Dendritic cell treated with granulocyte-macrophage colony-stimulating factor and Interleukin-4, amounts not matched to agents 40 ng/mL and 50 ng/mL, for 4 days (primary cell): ENCODE measurements at regions not wholly inside any gene's neighbourhood (a gene's known extent, or its start where the extent isn't known, plus 50 kb on each side); places are given as distances from the start of the nearest gene placed in this dataset.

ENCODE experiments used
- H3K27ac Mint-ChIP-seq: one replicate; pipeline ENCODE4 v1.8.0; 2022; ENCODE audit warnings: mild to moderate bottlenecking, mixed read lengths
- H3K27me3 Mint-ChIP-seq: one replicate; pipeline ENCODE4 v1.8.0; 2022; ENCODE audit warnings: mild to moderate bottlenecking, mixed read lengths
- H3K36me3 Mint-ChIP-seq: one replicate; pipeline ENCODE4 v1.8.0; 2022; ENCODE audit warnings: low read depth, mixed read lengths
- H3K4me1 Mint-ChIP-seq: one replicate; pipeline ENCODE4 v1.8.0; 2022; ENCODE audit warnings: low read depth, mixed read lengths
- H3K4me3 Mint-ChIP-seq: one replicate; pipeline ENCODE4 v1.8.0; 2022; ENCODE audit warnings: mild to moderate bottlenecking, moderate library complexity, mixed read lengths
- H3K9me3 Mint-ChIP-seq: one replicate; pipeline ENCODE4 v1.8.0; 2022; ENCODE audit warnings: mixed read lengths
- intact Hi-C: fragments of 100-400 bp; cut with micrococcal nuclease; formaldehyde crosslinking; loops from one replicate; pipeline ENCODE4 v1.15.0; 2022

DNA sequence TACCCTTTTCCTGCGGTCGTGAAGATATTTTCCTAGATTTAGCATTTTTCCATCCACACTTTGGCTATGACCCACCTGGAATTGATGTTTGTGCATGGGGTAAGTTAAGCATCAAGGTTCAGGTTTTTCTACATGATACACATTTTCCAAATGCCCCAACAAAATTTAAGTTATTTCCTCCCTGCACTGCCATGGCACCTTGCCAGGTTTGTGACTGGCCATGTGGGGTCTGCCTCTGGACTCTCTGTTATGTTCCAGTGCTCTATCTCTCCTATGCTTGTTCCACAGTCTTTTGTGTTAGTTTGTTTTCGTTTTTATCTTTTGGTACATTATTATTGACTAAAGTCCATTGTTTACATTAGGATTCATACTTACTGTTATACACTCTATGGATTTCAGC is 934.3 kb downstream of the TBC1D22A start:
- H3K27ac Mint-ChIP-seq: no peak overlapping the region
- H3K27me3 Mint-ChIP-seq: no peaks in the 10 kb centered on the region
- no peaks in the 10 kb centered on the region for H3K9me3 Mint-ChIP-seq
- no peaks in the 10 kb centered on the region for H3K4me1 Mint-ChIP-seq
- H3K4me3 Mint-ChIP-seq: no peak overlapping the region
- intact Hi-C loops: no loop called here
- H3K36me3 Mint-ChIP-seq: no peaks in the 10 kb centered on the region

DNA sequence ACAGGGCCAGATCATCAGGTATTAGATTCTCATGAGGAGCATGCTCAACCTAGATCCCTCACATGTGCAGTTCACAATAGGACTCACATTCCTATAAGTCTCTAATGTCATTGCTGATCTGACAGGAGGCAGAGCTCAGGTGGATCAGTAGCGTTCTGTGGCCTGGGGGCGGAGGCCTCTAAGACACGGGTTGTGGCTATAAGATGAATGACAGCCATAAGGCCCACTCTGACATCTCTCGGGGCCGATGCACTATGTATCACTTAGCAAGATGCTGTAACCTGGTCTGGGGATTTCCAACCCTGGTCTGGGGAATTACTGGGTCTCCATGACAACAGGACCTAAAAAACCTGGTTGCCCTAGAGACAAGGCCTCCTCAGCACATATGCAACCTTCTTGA is 932.7 kb downstream of the TBC1D22A start:
- H3K27ac Mint-ChIP-seq: no peak overlapping the region
- H3K27me3 Mint-ChIP-seq: no peaks in the 10 kb centered on the region
- no peaks in the 10 kb centered on the region for H3K9me3 Mint-ChIP-seq
- H3K4me1 Mint-ChIP-seq: no peaks in the 10 kb centered on the region
- intact Hi-C loops: no loop called here
- H3K36me3 Mint-ChIP-seq: no peaks in the 10 kb centered on the region
- no peak overlapping the region for H3K4me3 Mint-ChIP-seq

- no peaks in the 10 kb centered on the region for H3K27me3 Mint-ChIP-seq
- H3K9me3 Mint-ChIP-seq: no peaks in the 10 kb centered on the region
- no peaks in the 10 kb centered on the region for H3K36me3 Mint-ChIP-seq
- H3K27ac Mint-ChIP-seq: no peak overlapping the region
- no peaks in the 10 kb centered on the region for H3K4me1 Mint-ChIP-seq
- intact Hi-C loops: no loop called here
- no peak overlapping the region for H3K4me3 Mint-ChIP-seq
These were observed 932.2 kb downstream of the TBC1D22A start for GRCh38 chr22:47694536-47695130.

DNA sequence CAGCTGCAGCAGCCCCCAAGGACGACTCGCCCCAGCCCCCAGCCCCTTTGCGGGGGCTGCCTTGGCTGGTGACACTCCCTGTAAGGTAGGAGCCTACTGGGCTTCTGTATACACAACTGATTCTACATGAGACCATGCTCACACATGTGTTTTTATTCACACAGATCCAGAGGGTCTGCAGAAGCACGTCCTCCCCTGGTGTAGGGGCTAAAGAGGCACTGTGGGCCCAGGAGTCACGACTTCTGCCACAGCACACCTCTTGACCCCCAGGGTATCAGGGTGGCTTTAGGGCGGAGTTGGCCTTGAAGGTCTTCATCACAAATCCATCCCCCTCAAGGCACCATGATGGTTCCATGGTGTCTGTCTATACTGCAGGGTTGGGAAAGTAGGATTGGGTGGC is 931.2 kb downstream of the TBC1D22A start:
- no peaks in the 10 kb centered on the region for H3K4me1 Mint-ChIP-seq
- H3K36me3 Mint-ChIP-seq: no peaks in the 10 kb centered on the region
- H3K27me3 Mint-ChIP-seq: no peaks in the 10 kb centered on the region

GRCh38 chr22:47692811-47693210 is 930.4 kb downstream of the TBC1D22A start:
- H3K9me3 Mint-ChIP-seq: peaks cover 4% of the 10 kb centered on the region
- no peaks in the 10 kb centered on the region for H3K36me3 Mint-ChIP-seq
- no peaks in the 10 kb centered on the region for H3K27me3 Mint-ChIP-seq
- H3K4me3 Mint-ChIP-seq: no peak overlapping the region
- no peak overlapping the region for H3K27ac Mint-ChIP-seq
- H3K4me1 Mint-ChIP-seq: no peaks in the 10 kb centered on the region
- intact Hi-C loops: no loop called here

More for the DNA sequence above, 931.2 kb downstream of the TBC1D22A start:
- Mint-ChIP-seq H3K4me3 (no peak overlapping the region), H3K27ac (no peak overlapping the region), H3K9me3 (no peaks in the 10 kb centered on the region)
- intact Hi-C loops: no loop called here

DNA sequence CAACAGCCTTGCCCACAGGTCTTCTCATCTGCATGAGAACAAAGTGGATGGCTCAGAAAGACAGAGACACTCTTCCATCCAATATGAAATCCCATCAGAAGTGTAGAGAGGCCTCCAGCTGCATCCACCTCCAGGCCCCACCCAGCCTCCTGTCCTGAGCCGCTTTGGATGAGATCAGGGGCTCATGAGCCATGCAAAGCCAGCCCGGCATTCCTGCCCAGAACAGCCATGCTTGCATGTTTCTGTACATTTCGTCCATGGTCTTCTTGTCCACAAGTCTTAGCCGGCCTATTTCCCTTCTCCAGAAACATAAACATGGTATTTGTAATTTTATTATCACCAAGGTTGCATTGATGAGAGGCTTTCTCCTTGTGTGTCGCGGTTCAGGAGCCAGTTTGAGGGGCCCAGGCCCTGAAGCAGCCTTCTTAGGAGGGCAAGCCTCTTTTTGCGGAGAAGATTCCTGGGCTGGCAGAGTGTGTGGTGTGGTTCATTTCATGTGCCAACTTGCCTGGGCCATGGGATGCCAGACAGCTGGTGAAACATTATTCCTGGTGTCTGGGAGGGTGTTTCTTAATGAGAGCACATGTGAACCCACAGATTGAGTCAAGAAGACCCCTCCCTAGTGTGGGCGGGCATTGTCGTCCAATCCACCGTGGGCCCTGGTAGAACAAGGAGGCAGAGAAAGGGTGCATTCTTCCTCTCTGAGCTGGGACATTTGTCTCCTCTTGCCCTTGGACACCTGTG is 928.9 kb downstream of the TBC1D22A start:
- Mint-ChIP-seq H3K4me1 (no peaks in the 10 kb centered on the region), H3K9me3 (peaks cover 19% of the 10 kb centered on the region), H3K27me3 (no peaks in the 10 kb centered on the region), H3K36me3 (no peaks in the 10 kb centered on the region), H3K27ac (no peak overlapping the region), H3K4me3 (no peak overlapping the region)
- intact Hi-C loops: no loop called here

- no peak overlapping the region for H3K4me3 Mint-ChIP-seq
- H3K27me3 Mint-ChIP-seq: no peaks in the 10 kb centered on the region
- H3K27ac Mint-ChIP-seq: no peak overlapping the region
- no peaks in the 10 kb centered on the region for H3K36me3 Mint-ChIP-seq
- peaks cover 26% of the 10 kb centered on the region for H3K9me3 Mint-ChIP-seq
- intact Hi-C loops: no loop called here
- no peaks in the 10 kb centered on the region for H3K4me1 Mint-ChIP-seq
These were observed 928.1 kb downstream of the TBC1D22A start for GRCh38 chr22:47690586-47690985.

DNA sequence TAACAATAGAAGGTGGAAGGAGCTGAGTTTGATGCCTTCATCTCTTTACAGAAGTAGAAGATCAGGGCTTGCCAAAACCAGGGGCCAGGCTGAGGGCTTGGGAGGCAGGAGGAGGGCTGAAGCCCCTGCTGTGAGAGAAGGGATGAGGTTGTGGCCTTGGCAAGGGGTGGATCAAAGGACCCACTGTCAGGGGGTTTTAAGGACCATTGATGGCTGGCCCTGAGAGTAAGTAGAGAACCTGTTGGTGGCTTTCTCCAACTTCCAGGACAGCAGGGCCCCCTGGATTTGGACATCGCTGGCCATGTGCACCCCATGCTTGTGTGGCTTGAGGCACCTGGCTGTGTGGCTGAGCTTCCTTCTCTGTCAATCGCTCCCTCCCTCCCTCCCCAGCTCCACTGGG is 927.7 kb downstream of the TBC1D22A start:
- no peak overlapping the region for H3K4me3 Mint-ChIP-seq
- no peaks in the 10 kb centered on the region for H3K27me3 Mint-ChIP-seq
- H3K9me3 Mint-ChIP-seq: peaks cover 31% of the 10 kb centered on the region
- no peak overlapping the region for H3K27ac Mint-ChIP-seq
- intact Hi-C loops: no loop called here
- H3K4me1 Mint-ChIP-seq: no peaks in the 10 kb centered on the region
- H3K36me3 Mint-ChIP-seq: no peaks in the 10 kb centered on the region

DNA sequence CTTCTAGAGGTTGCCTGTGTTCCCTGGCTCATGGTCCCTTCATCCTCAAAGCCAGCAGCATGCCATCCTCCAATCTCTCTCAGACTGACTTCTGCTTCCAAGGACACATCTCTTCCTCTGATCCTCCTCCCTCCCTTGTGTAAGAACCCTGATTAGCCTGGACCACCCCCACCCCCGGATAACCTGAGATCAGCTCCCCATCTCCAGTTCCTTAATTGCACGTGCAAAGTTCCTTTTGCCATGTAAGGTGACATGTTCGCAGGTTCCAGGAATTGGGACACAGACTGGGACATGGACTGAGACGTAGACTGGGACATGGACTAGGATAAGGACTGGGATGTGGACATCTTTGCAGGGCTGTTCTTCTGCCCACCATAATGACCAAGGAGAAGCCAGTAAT is 925.3 kb downstream of the TBC1D22A start:
- no peaks in the 10 kb centered on the region for H3K4me1 Mint-ChIP-seq
- no peaks in the 10 kb centered on the region for H3K36me3 Mint-ChIP-seq
- H3K27me3 Mint-ChIP-seq: no peaks in the 10 kb centered on the region
- H3K27ac Mint-ChIP-seq: no peak overlapping the region
- peaks cover 54% of the 10 kb centered on the region for H3K9me3 Mint-ChIP-seq
- no peak overlapping the region for H3K4me3 Mint-ChIP-seq
- intact Hi-C loops: no loop called here

DNA sequence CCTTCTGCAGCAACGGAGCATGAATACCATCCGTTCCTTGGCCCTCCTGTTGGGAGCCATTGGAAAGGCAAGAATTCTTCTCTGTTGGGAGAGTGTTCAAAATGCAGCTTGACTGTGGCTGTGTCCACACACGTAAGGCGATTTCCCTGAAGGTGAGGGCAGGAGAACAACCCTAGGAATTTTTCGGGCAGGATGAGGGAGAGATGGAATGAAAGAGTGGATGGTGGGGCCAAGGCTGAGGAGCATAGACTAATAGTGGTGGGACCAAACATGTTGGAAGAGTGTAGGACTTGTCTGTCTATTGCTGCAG is 924.9 kb downstream of the TBC1D22A start:
- intact Hi-C loops: no loop called here
- peaks cover 59% of the 10 kb centered on the region for H3K9me3 Mint-ChIP-seq
- no peak overlapping the region for H3K27ac Mint-ChIP-seq
- no peaks in the 10 kb centered on the region for H3K27me3 Mint-ChIP-seq
- H3K36me3 Mint-ChIP-seq: no peaks in the 10 kb centered on the region
- H3K4me3 Mint-ChIP-seq: no peak overlapping the region
- no peaks in the 10 kb centered on the region for H3K4me1 Mint-ChIP-seq

DNA sequence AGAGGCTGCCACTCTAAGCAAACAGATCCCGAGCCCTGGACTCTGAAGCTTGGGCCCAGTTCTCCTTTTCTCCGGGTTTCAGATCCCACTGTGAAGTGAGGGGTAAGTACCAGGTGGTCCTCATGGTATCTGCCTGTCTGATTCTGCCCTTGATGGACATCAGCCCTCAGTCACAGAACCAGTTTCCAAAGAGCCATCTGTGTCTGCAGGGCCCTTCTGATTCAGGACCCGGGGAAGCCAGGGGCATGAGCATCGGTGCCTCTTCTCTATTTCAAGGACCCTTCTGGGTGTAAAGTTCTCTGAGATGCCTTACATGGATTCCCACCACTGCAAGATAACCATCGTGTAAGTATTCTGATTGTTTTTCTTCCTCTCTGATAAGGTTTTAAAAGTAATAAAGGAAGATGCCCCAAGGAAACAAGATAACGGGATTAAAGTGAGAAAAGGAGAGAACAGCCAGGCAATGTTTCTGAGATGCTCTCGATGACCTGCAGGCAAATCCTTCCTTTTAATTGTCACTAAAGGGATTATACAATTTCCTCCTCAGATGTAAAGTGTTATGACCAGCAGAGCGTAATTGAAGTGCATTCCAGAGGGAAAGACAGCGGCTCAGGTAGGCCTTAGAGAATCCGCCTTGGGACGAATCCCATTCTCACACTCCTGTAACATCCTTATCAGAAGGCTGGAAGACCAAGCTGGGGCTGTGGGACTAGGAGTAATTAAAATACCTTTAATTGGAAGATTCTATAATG is 924.3 kb downstream of the TBC1D22A start:
- peaks cover 64% of the 10 kb centered on the region for H3K9me3 Mint-ChIP-seq
- H3K36me3 Mint-ChIP-seq: no peaks in the 10 kb centered on the region
- H3K4me3 Mint-ChIP-seq: no peak overlapping the region
- H3K27ac Mint-ChIP-seq: no peak overlapping the region
- intact Hi-C loops: no loop called here
- no peaks in the 10 kb centered on the region for H3K4me1 Mint-ChIP-seq
- no peaks in the 10 kb centered on the region for H3K27me3 Mint-ChIP-seq

DNA sequence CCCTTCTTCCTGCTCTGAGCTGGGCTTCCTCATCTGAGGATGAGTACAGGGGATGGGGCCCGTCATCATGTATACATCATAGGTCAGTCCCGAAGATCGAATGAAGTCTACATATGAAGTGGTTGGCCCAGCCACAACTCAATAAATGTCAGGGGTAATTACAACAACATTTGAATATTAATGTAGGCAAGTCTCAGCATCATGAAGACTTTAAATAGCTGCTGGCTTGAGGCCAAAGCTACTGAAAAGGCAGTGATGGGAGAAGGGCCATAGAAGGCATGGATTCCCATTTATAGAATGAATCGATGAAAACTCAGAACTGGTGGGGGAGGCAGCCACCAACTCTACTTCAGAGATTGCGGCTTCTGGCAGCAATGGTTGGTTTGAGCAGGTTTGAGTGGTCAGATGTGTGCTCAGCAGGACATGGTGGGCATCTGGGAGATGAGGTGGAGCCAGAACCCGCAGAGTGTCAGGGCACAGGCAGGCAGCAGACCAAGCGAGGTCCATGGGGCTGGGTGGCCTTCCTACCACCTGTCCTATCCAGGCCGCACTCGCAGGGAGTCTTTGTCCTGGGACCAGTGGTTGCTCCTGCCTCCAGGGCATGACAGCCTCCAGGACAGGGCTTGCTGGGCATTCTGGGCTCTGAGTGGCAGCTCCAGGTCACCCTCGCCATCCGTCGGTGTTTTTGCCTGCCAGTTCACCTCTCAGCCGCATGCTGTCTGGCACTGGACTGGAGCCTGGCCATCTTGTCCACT is 919.1 kb downstream of the TBC1D22A start:
- no peaks in the 10 kb centered on the region for H3K4me1 Mint-ChIP-seq

GRCh38 chr22:47678636-47679287 is 916.3 kb downstream of the TBC1D22A start:
- Mint-ChIP-seq H3K36me3 (no peaks in the 10 kb centered on the region), H3K27me3 (no peaks in the 10 kb centered on the region), H3K4me1 (no peaks in the 10 kb centered on the region), H3K27ac (no peak overlapping the region), H3K4me3 (no peak overlapping the region), H3K9me3 (peaks cover 46% of the 10 kb centered on the region)
- intact Hi-C loops: no loop called here

More for the DNA sequence above, 919.1 kb downstream of the TBC1D22A start:
- Mint-ChIP-seq H3K36me3 (no peaks in the 10 kb centered on the region), H3K9me3 (peaks cover 74% of the 10 kb centered on the region), H3K27me3 (no peaks in the 10 kb centered on the region), H3K4me3 (no peak overlapping the region), H3K27ac (no peak overlapping the region)
- intact Hi-C loops: no loop called here

GRCh38 chr22:47678048-47678447 is 915.6 kb downstream of the TBC1D22A start:
- Mint-ChIP-seq H3K4me3 (no peak overlapping the region), H3K4me1 (no peaks in the 10 kb centered on the region), H3K36me3 (no peaks in the 10 kb centered on the region), H3K9me3 (peaks cover 39% of the 10 kb centered on the region), H3K27ac (no peak overlapping the region), H3K27me3 (no peaks in the 10 kb centered on the region)
- intact Hi-C loops: no loop called here
